ENCODE measurements at regions not wholly inside any gene's neighbourhood (a gene's known extent, or its start where the extent isn't known, plus 50 kb on each side); places are given as distances from the start of the nearest gene placed in this dataset.

DNA sequence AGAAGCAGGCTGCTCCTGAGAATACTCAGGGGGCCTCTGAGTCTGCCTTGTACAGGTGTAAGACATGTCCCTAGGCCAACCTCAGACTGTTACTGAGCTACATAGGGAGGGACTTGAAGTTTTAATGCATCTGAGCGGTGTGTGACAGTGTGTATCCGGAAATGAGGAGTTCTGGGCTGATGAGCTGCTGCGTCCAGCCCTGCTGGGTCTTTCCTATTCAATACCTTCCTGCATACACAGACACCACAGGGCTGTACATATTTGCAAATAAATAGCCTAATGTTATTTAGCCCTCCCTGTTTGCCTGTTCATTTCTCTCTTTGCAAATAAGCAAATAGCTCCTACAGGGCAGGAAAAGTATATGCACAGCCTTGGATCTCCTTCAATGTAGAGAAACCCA, 134.7 kb upstream of the KIRREL3 start:
- peaks cover 6% of the 10 kb centered on the region for H3K9me3 Mint-ChIP-seq
- no peak overlapping the region for H3K4me3 Mint-ChIP-seq
- H3K27me3 Mint-ChIP-seq (ENCODE audit: insufficient read depth): peaks cover 2% of the 10 kb centered on the region
- WGBS, 2 experiments (ENCODE audit: insufficient coverage in 1 of 2, insufficient read length in 1 of 2): 98 to 100% methylated on average over 1 to 3 of the region's 3 CpGs
- Histone ChIP-seq H3K4me1 (ENCODE audit: control insufficient read depth, insufficient read depth, low read length) (no peaks in the 10 kb centered on the region), H3K27me3 (ENCODE audit: control insufficient read depth, insufficient read depth, low read length, poor library complexity, severe bottlenecking) (no peaks in the 10 kb centered on the region), H3K27ac (ENCODE audit: low read depth, low read length) (no peak overlapping the region), H3K9ac (ENCODE audit: extremely low read depth, low read length, poor library complexity, severe bottlenecking) (no peak overlapping the region), H3K4me3 (ENCODE audit: low read length) (no peak overlapping the region), H3K36me3 (ENCODE audit: control insufficient read depth, insufficient read depth, low read length) (no peaks in the 10 kb centered on the region), H3K9me3 (ENCODE audit: control insufficient read depth, low read length) (peaks cover 14% of the 10 kb centered on the region)
- no peak for DNase-seq
- H3K27ac Mint-ChIP-seq: no peak overlapping the region
- TF ChIP-seq, protein P1, sequence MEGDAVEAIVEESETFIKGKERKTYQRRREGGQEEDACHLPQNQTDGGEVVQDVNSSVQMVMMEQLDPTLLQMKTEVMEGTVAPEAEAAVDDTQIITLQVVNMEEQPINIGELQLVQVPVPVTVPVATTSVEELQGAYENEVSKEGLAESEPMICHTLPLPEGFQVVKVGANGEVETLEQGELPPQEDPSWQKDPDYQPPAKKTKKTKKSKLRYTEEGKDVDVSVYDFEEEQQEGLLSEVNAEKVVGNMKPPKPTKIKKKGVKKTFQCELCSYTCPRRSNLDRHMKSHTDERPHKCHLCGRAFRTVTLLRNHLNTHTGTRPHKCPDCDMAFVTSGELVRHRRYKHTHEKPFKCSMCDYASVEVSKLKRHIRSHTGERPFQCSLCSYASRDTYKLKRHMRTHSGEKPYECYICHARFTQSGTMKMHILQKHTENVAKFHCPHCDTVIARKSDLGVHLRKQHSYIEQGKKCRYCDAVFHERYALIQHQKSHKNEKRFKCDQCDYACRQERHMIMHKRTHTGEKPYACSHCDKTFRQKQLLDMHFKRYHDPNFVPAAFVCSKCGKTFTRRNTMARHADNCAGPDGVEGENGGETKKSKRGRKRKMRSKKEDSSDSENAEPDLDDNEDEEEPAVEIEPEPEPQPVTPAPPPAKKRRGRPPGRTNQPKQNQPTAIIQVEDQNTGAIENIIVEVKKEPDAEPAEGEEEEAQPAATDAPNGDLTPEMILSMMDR (conservative IDR thresholded peaks at IDR 0.05): no peak
- H3K36me3 Mint-ChIP-seq (ENCODE audit: low read depth): no peaks in the 10 kb centered on the region
- H3K4me1 Mint-ChIP-seq: peaks cover 32% of the 10 kb centered on the region

DNA sequence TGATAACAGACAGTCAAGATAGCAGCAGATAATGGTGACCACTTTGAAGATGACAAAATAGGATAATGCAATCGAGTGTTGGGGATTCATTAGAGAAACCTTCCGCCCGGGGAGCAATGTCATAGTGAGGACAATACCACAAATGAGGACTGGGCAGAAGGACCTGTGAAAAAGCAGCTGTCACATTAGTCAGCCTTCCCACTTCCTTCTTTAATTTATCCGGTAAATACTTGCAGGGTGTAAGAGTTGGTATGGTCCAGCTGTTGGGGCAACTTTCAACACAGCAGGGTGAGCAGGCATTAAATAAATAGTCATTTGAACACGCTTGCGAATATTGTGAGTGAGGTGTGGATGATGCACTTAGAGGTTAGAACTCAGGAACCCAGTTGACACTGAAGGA, 132.5 kb upstream of the KIRREL3 start:
- no peak for DNase-seq
- H3K27ac Mint-ChIP-seq: no peak overlapping the region
- H3K36me3 ChIP-seq (ENCODE audit: control insufficient read depth, insufficient read depth, low read length): no peaks in the 10 kb centered on the region
- H3K36me3 Mint-ChIP-seq (ENCODE audit: low read depth): no peaks in the 10 kb centered on the region
- TF ChIP-seq, protein P1 (conservative IDR thresholded peaks at IDR 0.05): no peak
- H3K27me3 Mint-ChIP-seq (ENCODE audit: insufficient read depth): peaks cover 2% of the 10 kb centered on the region
- H3K9me3 ChIP-seq (ENCODE audit: control insufficient read depth, low read length): peaks cover 14% of the 10 kb centered on the region
- WGBS, 2 experiments (ENCODE audit: insufficient coverage in 1 of 2, insufficient read length in 1 of 2): 77 to 86% methylated on average over 5 to 6 of the region's 6 CpGs
- peak overlapping the region; percentile 23 for H3K4me3 ChIP-seq (ENCODE audit: low read length)
- H3K9me3 Mint-ChIP-seq: peaks cover 6% of the 10 kb centered on the region
- no peak overlapping the region for H3K9ac ChIP-seq (ENCODE audit: extremely low read depth, low read length, poor library complexity, severe bottlenecking)
- H3K4me3 Mint-ChIP-seq: peak overlapping the region; percentile 17
- no peaks in the 10 kb centered on the region for H3K27me3 ChIP-seq (ENCODE audit: control insufficient read depth, insufficient read depth, low read length, poor library complexity, severe bottlenecking)
- H3K4me1 Mint-ChIP-seq: peaks cover 38% of the 10 kb centered on the region
- no peak overlapping the region for H3K27ac ChIP-seq (ENCODE audit: low read depth, low read length)
- peaks cover 3% of the 10 kb centered on the region for H3K4me1 ChIP-seq (ENCODE audit: control insufficient read depth, insufficient read depth, low read length)

DNA sequence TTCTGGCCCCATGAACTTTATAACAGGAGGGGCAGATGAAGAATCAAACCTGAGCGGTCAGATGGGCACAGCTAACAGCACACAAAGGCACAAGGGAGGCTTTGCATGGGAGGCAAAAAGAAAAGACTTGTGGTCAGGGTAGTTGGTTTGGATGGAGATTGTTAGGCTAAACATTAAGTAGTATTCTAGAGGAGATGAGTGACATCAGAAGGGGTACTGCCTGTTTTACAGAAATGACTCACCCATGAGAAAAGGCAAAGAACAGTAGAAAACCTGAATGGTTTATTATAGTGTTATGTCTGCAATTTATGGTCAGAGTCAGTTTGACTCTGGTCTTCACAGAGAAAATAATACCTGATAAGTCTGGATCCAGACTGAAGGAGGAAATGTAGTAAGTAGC, 129.8 kb upstream of the KIRREL3 start:
- no peak overlapping the region for H3K27ac Mint-ChIP-seq
- H3K4me1 Mint-ChIP-seq: peaks cover 48% of the 10 kb centered on the region
- peaks cover 3% of the 10 kb centered on the region for H3K4me1 ChIP-seq (ENCODE audit: control insufficient read depth, insufficient read depth, low read length)
- DNase-seq: no peak
- H3K36me3 ChIP-seq (ENCODE audit: control insufficient read depth, insufficient read depth, low read length): no peaks in the 10 kb centered on the region
- peaks cover 6% of the 10 kb centered on the region for H3K9me3 Mint-ChIP-seq
- H3K27me3 ChIP-seq (ENCODE audit: control insufficient read depth, insufficient read depth, low read length, poor library complexity, severe bottlenecking): no peaks in the 10 kb centered on the region
- peaks cover 2% of the 10 kb centered on the region for H3K27me3 Mint-ChIP-seq (ENCODE audit: insufficient read depth)
- H3K36me3 Mint-ChIP-seq (ENCODE audit: low read depth): no peaks in the 10 kb centered on the region
- H3K4me3 Mint-ChIP-seq: no peak overlapping the region
- TF ChIP-seq, protein P1 (conservative IDR thresholded peaks at IDR 0.05): no peak
- no peak overlapping the region for H3K9ac ChIP-seq (ENCODE audit: extremely low read depth, low read length, poor library complexity, severe bottlenecking)
- peaks cover 13% of the 10 kb centered on the region for H3K9me3 ChIP-seq (ENCODE audit: control insufficient read depth, low read length)
- no peak overlapping the region for H3K4me3 ChIP-seq (ENCODE audit: low read length)
- H3K27ac ChIP-seq (ENCODE audit: low read depth, low read length): no peak overlapping the region
- WGBS, 2 experiments (ENCODE audit: insufficient coverage in 1 of 2, insufficient read length in 1 of 2): 86 to 98% methylated on average over 1 of the region's 1 CpG
